ENCODE measurements at regions not wholly inside any gene's neighbourhood (a gene's known extent, or its start where the extent isn't known, plus 50 kb on each side); places are given as distances from the start of the nearest gene placed in this dataset.

- ATAC-seq: no peak
- TF ChIP-seq ZFP3 (CRISPR knock-in tag; IDR thresholded peaks at IDR 0.05) (no peak), CREB5 (CRISPR knock-in tag; IDR thresholded peaks at IDR 0.05; ENCODE audit: low read depth) (no peak), PPARA (CRISPR knock-in tag; IDR thresholded peaks at IDR 0.05; ENCODE audit: borderline replicate concordance) (no peak), ISL1 (CRISPR knock-in tag; IDR thresholded peaks at IDR 0.05) (no peak), TOX (CRISPR knock-in tag; IDR thresholded peaks at IDR 0.05; ENCODE audit: borderline replicate concordance) (no peak), ZNF8 (CRISPR knock-in tag; IDR thresholded peaks at IDR 0.05) (no peak), BACH2 (CRISPR knock-in tag; IDR thresholded peaks at IDR 0.05; ENCODE audit: borderline replicate concordance) (no peak), CSRNP3 (CRISPR knock-in tag; IDR thresholded peaks at IDR 0.05) (no peak), RARB (CRISPR knock-in tag; IDR thresholded peaks at IDR 0.05) (no peak)
These were observed 53.7 kb upstream of the E2F8 start for GRCh38 chr11:19294444-19294843.

- ATAC-seq: no peak
- TF ChIP-seq RARB (CRISPR knock-in tag; IDR thresholded peaks at IDR 0.05) (no peak), ISL1 (CRISPR knock-in tag; IDR thresholded peaks at IDR 0.05) (no peak), ZNF8 (CRISPR knock-in tag; IDR thresholded peaks at IDR 0.05) (no peak), TOX (CRISPR knock-in tag; IDR thresholded peaks at IDR 0.05; ENCODE audit: borderline replicate concordance) (no peak), POU6F1 (CRISPR knock-in tag; IDR thresholded peaks at IDR 0.05; ENCODE audit: borderline replicate concordance, low read depth) (no peak), CSRNP3 (CRISPR knock-in tag; IDR thresholded peaks at IDR 0.05) (no peak), ZFP3 (CRISPR knock-in tag; IDR thresholded peaks at IDR 0.05) (no peak), ARNTL (CRISPR knock-in tag; IDR thresholded peaks at IDR 0.05; ENCODE audit: borderline replicate concordance, low read depth) (no peak), ZNF565 (CRISPR knock-in tag; conservative IDR thresholded peaks at IDR 0.05; ENCODE audit: low read depth) (no peak), OSR1 (CRISPR knock-in tag; IDR thresholded peaks at IDR 0.05) (no peak), ZFP30 (CRISPR knock-in tag; IDR thresholded peaks at IDR 0.05) (no peak), GLIS3 (CRISPR knock-in tag; IDR thresholded peaks at IDR 0.05) (no peak), CREB5 (CRISPR knock-in tag; IDR thresholded peaks at IDR 0.05; ENCODE audit: low read depth) (no peak), ESRRG (CRISPR knock-in tag; IDR thresholded peaks at IDR 0.05) (no peak), PPARA (CRISPR knock-in tag; IDR thresholded peaks at IDR 0.05; ENCODE audit: borderline replicate concordance) (no peak), TSHZ2 (CRISPR knock-in tag; IDR thresholded peaks at IDR 0.05) (no peak), ZC3H10 (CRISPR knock-in tag; IDR thresholded peaks at IDR 0.05) (no peak)
These were observed 50.3 kb upstream of the E2F8 start for GRCh38 chr11:19291064-19291463.
